ENCODE measurements at regions not wholly inside any gene's neighbourhood (a gene's known extent, or its start where the extent isn't known, plus 50 kb on each side); places are given as distances from the start of the nearest gene placed in this dataset.

- no peak for DNase-seq
These were observed 87.7 kb upstream of the LRP1B start for GRCh38 chr2:142218471-142218870.

- no peak for DNase-seq
These were observed 87.0 kb upstream of the LRP1B start for GRCh38 chr2:142217804-142218203.

GRCh38 chr2:142200062-142200461, 69.2 kb upstream of the LRP1B start:
- DNase-seq = no peak

- DNase-seq = no peak
These were observed 68.3 kb upstream of the LRP1B start for GRCh38 chr2:142199073-142199472.

GRCh38 chr2:142190805-142191204, 60.0 kb upstream of the LRP1B start:
- no peak for DNase-seq

- no peak for DNase-seq
These were observed 58.7 kb upstream of the LRP1B start for GRCh38 chr2:142189501-142189900.

GRCh38 chr2:142188562-142188961, 57.7 kb upstream of the LRP1B start:
- DNase-seq = no peak

- no peak for DNase-seq
These were observed 50.2 kb upstream of the LRP1B start for GRCh38 chr2:142180820-142181533.
